ENCODE measurements at regions not wholly inside any gene's neighbourhood (a gene's known extent, or its start where the extent isn't known, plus 50 kb on each side); places are given as distances from the start of the nearest gene placed in this dataset.

DNA sequence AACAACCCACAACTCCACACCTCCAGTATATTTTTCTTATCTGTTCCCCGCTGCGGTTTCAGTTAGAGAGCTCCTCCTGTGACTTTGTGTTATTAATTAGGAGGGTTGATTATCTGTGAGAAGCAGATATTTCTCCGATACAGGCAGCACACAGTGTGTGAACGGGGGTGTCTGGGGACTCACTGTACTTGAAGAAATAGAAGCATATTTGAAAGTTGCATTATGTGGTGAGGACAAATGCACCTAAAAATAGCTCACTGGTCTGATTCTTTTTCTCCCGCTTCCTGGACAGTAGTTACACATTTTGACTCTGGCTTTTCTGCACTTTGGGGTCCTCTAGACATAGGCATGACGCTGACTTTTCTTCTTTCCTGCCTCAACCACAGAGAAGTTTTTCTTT lies 277.7 kb downstream of the VRK1 start:
- TF ChIP-seq POLR2AphosphoS5 (IDR thresholded peaks at IDR 0.05): no peak
- no peak for TF ChIP-seq CTCF (IDR thresholded peaks at IDR 0.05)
- TF ChIP-seq POLR2A (IDR thresholded peaks at IDR 0.05): no peak

Measured in breast epithelium (tissue), 3 donors.